ENCODE measurements at regions not wholly inside any gene's neighbourhood (a gene's known extent, or its start where the extent isn't known, plus 50 kb on each side); places are given as distances from the start of the nearest gene placed in this dataset.
A peak's percentile ranks its signal among the peaks of the same experiment; 100 is the strongest.
"Not testable (repeated sequence)": the region's sequence is repeated elsewhere in the genome, so short reads cannot be mapped to it uniquely, and the experiment has no call there.

DNA sequence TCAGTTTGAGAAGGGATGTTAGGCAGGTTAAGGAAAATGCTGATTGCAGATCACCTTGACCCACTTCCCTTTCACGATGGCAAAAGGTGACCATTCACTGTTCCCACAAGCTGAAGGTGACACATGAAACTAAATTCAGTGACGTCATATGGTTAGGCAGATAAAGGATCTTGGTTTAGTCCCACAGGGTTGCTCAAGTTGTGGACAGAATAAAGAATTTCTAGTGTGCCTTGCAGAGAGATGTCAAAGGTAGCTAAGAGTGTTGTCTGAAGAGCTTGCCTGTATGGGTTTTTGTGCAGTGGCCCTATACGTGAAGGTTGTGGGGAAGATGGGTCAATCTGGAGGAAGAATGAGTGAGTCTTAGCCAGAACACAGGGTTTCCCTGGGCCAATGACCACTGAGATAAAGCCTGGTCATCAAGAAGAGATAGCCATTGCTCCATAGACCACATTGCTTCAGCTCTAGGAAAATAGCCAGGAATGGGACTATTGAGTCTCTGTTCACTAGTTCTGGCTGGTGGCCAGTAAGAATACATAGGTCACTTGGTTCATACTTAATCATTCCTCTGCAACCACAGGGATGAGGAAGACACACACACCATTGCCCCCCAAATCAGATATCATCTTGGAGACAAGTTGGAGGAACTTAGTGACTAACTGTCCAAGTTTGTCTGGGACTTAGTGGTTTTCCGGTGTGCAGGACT lies 148.5 kb upstream of the ATXN1 start:
- DNase-seq, result no peak

DNA sequence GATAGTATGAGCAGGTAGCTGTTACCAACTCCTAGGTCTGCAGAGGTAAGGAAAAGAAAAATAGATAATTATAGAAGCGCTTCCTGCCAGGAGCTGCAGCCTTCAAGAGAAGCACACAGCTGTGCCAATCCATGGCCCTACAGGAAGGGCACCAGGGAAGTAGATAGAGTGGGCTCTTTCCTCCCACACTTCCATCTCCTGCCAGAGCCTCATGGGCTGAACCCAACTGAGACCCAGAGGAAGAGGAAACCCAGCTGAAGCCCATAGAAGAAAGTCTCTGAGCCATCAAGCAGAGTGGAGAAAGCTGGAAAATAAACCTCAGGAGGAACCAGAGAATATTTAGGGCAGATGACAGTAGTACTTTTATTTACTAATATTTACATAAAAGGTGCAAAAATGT lies 146.7 kb upstream of the ATXN1 start:
- DNase-seq, result no peak

DNA sequence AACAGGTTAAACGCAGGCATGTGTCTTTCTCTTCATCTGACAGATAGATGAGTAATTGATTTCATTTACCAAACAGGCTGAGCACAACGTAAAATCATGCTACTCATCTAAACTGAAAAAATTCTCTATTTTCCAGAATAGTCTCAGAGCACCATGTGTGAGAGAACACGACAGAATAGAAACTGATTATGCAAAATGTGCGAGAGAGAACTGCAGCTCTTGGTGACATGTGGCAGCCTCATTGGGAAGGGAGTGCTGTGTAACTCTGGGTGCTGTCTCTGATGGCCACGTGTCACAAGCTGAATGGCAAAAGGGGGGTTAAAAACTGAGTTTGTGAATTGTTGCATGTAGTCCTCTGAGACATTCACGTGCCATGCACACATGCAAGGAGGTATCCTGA lies 143.7 kb upstream of the ATXN1 start:
- DNase-seq, result no peak

DNA sequence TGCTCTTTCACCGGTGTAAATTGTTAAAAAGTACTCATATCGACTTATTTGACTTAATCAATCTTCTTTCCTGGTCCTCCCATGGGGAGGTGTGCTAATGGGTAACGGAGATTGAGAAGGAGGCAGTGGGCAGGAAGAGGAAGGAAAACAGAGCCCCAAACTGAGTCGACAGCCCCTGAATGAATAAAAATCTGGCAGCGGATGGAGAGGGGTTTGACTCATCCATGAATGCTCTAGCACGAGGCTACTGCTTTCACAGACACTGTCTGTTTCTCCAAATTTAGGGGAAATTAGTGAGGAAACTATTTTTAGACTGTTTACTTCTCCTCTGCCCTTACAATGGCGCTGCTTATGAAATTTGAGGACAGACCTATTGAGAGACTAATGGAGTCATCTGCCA lies 142.2 kb upstream of the ATXN1 start:
- DNase-seq, result peak in 4 of 51 donors; percentile 1 to 29 (median 10)

DNA sequence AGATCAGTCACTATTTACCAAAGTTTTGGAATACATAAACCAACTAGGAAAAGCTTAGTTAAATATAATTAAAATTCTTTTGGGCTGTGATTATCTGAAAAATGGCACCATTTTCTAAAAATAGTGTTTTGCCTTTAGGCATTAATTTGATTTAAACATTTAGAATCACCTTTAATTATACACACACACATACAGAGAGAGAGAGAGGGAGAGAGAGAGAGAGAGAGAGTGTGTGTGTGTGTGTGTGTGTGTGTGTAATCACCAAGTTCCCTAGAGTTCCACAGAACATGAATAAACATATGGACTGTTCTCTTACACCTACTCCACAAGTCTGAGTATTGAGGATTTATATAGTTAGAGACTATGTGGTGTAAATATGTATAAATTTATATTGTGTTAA lies 141.2 kb upstream of the ATXN1 start:
- no peak for DNase-seq

DNA sequence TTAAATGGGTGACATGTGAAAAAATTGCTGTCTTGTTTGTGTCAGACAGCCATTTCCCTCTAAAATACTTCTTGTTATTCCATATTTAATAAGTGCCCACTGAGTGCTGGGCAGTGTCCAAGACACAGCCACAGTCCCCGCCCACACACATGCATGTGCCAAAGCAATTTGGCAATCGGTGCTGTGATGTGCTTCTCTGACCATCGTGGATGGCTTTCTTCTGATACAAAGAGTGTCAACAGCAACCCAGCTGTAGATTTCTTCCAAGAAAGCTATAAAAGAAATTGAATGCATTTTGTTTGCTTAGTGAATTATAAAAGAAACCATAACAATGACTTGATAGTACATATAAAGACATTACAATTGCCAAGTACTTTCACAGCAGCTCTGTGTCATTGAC lies 140.5 kb upstream of the ATXN1 start:
- peak in 5 of 51 donors; percentile 1 to 2 (median 1) for DNase-seq

DNA sequence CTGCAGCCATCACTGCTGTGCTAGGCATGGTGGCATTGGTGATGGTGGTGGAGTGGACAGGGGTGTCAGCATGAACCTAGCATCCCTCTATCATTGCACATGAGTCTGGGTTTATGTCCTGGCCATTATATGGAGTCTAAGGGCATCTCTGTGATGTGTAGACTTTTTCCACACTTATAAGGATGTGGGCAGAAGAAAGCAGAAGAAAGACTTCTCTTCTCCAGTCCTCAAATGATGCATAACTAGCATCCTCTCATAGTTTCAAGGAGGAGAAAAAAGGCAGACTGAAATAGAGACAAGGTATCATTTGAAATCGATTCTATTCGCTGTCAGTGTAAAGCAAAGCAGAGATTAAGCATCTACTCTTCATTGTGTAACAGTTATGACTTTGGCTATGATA lies 140.0 kb upstream of the ATXN1 start:
- DNase-seq, result no peak

DNA sequence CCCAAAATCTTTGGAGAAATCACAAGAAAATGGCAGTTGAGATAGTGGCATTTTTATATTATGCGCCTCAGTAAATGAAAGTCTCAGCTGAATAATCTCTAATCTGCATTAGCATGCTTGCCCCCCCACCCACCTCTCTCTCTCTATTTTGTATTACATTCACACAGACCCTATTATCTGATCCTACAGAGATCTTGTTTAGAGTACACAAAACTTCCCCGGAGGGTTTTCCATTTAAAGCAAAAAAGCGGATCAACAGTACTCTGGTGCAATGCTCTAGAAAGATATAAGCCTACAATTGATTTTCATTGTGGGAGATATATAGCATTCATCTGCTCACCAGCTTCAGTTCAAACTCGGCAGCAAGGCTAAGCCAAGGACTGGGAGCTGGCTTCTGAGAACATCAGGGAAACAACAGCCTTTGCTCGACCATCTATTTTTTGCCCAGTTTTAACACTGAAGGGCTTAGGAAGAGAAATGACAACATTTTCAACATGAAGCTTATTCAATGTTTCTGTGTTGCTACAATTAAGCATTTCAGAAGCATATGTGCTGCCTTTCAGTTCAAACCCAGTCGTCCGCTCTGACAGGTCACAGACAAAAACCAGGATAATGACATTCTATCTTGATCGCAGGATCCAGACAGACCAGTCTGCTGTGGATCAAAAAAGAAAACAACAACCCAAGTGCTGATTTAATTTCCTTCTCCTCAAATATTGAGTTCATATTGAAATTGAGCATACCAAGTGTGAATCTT lies 137.6 kb upstream of the ATXN1 start:
- DNase-seq, result no peak

DNA sequence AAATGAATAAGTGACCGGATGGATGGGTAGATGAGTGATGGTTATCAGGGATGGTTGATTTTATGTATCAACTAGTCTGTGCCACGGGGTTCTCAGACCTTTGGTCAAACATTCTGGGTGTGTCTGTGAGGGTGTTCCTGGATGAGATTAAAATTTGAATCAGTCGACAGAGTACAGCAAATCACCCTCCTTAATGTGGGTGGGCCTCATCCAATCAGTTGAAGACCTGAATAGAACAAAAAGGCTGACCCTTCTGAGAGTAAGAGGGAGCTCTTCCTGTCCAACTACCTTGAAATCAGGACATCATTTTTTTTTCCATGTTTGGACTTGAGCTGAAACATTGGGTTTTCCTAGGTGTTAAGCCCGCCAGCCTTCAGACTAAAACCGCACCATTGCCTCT lies 136.4 kb upstream of the ATXN1 start:
- no peak for DNase-seq

DNA sequence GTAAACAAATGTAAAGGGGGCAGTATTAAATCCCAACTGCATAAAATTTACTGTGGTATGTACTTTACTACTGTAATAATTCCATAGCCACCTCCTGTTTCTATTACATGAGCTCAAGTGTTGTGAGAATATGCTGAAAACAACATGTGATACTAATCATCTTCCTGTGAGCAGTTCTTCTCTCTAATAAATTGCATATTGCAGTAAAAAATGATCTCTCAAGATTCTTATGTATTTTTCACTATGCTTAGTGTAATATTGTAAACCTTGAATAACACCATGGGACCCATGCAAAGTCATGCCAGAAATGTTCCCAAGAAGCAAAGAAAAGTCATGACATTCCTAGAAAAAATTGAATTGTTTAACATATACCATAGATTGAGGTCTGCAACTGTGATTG lies 133.0 kb upstream of the ATXN1 start:
- DNase-seq, result no peak

DNA sequence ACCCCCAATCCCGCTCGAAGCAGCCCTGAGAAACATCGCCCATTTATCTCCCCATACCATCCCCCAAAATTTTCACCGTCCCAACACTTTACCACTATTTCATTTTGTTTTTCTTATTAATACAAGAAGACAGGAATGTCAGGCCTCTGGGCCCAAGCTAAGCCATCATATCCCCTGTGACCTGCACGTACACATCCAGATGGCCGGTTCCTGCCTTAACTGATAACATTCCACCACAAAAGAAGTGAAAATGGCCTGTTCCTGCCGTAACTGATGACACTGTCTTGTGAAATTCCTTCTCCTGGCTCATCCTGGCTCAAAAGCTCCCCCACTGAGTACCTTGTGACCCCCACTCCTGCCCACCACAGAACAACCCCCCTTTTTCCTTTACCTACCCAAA lies 129.8 kb upstream of the ATXN1 start:
- DNase-seq, result not testable (repeated sequence)

DNA sequence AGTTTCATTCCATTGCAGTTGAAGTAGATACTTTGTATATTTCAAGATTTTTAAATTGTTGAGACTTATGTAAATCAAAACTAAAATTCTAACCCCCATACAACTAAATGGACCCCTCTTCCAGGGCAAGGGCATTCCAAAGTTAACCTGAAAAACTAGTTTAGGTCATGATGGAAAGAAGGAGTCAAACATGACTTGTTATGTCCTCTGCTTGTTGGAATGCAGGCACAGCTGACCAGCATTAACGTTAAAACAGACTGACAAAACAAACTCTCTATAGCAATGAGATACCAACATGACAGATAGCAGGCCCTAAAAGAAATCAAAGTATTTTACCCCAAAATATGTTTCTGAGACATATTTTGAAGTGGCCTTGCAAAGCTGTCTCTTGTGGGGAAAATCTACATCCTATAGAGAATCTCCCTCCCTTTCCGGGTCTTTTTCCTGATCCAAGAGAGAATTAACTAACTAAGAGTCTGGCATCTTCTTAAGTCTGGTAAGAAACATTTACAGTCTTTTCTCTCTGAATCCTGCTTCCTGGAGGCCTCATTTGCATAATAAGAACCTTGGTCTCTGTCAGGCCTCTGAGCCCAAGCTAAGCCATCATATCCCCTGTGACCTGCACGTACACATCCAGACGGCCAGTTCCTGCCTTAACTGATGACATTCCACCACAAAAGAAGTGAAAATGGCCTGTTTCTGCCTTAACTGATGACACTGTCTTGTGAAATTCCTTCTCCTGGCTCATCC lies 124.3 kb upstream of the ATXN1 start:
- no peak for DNase-seq

DNA sequence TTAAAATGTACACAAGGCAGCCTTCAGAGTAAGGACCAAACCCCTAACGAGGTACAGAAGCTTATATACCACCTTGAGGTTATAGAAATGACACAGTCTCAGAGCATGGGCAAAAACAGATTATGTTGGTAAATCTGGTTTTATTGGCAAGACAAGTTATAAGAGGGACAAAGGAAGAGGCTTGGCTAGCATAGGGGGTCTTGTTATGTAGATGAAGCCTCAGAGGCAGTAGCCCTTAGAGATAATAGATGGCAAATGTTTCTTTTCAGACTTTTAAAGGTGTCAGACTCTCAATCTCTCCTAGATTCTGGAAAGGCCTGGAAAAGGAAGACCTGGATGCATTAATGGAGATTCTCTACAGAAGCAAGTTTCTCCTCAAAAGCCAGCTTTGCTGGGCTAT lies 123.3 kb upstream of the ATXN1 start:
- no peak for DNase-seq

DNA sequence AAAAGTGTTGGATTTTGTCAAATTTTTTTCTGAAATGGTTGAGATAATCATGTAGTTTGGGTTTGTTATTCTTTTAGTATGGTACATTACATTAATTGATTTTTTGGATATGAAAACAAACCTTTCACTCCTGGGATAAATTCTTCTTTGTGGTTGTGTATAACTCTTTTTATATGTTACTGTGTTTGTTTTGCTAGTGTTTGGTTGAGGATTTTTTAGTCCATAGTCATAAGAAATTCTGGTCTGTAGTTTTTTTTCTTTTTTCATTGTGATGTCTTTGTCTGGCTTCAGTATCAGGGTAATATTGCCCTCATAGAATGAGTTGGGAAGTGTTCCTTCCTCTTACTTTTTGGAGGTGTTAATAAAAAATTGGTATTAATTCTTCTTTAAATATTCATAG lies 122.2 kb upstream of the ATXN1 start:
- DNase-seq, result no peak

DNA sequence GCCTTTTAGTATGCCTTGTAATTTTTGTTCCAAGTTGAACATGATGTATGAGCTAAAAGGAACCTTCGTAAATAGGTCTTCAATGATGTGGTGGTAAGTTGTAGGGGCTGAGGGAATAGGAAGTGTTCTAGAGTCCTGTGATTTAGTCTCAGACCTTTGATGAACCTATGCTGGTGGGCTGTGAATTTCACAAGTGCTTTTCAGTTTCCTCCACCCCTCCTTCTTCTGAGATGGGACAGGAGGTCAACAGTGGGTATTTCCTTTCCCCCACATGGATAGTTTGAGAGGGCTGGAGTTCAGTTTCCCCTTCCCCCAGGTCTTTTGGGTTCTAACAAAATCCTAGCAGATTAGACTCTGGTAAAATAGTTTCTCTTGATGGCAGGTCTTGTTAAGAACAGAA lies 121.0 kb upstream of the ATXN1 start:
- no peak for DNase-seq

DNA sequence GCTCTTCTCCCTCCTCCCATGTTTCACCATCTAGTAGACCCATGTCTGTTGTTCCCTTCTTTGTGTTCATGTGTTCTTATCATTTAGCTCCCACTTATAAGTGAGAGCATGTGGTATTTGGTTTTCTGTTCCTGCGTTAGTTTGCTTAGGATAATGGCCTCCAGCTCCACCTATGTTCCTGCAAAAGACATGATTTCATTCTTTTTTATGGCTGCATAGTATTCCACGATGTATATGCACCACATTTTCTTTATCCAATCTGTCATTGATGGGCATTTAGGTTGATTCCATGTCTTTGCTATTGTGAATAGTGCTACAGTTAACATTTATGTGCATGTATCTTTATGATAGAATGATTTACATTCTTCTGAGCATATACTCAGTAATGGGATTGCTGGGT lies 115.6 kb upstream of the ATXN1 start:
- not testable (repeated sequence) for DNase-seq

DNA sequence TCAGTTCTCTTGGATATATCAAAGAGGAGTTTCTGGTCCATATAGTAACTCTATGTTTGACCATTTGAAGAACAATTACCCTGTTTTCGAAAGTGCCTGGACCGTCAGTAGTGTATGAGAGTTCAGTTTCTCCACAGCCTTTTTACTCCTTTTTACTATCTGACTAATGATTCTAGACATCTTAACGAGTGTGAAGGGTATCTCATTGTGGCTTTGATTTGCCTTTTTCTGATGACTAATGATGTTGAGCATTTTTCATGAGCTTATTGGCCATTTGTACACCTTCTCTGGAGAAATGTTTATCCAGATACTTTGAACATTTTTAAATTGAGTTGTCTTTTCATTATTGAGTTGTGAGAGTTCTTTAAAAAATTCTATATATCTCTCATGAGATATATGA lies 114.9 kb upstream of the ATXN1 start:
- no peak for DNase-seq

DNA sequence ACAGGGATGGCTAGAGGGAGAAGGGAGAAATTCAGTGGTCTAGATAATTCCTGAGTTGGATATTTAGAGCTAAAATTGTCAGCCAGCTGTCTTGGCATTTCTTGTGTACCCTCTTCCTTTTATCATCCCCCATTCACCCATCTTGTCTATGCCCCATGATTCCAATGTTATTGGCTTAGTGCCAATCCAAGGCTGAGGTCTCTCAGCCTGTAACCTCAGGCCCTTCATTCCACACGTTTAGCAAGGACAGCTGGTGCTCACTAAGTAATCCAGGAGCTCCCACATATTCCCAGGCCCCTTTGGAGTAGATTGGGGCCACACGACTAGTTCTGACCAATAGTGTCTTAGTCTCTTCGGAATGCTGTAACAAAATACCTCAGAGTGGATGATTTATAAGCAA lies 112.4 kb upstream of the ATXN1 start:
- DNase-seq, result no peak

DNA sequence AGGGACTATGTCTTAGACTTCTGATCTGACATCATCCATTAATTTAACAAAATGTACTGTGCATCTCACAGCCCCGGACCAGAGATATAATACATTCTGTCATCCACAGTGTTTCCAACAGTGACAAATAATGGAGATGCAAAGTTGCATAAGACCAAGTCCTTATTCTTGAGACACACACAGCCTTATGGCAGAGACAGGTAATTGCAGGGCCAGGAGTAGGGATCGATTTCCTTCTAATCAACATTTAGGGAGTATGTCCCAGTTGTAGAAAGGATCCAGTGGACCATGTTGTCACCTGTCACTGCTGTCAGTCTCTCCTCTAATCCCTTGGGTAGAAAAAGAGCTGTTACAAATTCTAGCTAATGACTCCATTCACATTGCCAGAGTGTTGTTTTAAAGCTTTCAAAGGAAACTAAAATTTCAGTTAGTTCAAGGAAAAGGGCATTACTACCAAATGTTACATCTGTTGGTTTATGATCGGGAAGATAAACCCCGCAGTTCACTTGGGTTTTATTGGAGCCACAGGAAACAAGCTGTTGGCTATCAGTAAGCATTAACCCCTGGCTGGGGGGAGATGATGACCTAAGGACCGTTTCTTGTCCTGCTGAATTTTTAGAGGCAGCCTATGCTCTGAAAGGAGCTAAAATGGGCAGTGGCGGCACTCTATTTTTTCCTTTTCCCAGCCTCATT lies 111.4 kb upstream of the ATXN1 start:
- no peak for DNase-seq

DNA sequence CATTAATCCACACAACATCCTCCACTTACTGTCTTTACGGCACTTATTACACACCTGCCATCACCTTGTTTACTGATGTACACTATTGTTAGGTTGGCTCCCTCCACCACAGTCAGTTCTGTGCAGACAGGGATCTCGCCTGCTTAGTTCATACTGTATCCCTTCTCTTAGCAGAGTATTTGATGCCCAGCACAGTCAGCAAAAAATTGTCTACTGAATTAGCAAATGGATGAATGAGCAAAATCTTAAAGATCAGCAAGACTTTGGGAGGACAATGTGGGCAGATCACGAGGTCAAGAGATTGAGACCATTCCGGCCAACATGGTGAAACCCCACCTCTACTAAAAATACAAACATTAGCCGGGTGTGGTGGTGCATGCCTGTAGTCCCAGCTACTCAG lies 109.8 kb upstream of the ATXN1 start:
- no peak for DNase-seq

DNA sequence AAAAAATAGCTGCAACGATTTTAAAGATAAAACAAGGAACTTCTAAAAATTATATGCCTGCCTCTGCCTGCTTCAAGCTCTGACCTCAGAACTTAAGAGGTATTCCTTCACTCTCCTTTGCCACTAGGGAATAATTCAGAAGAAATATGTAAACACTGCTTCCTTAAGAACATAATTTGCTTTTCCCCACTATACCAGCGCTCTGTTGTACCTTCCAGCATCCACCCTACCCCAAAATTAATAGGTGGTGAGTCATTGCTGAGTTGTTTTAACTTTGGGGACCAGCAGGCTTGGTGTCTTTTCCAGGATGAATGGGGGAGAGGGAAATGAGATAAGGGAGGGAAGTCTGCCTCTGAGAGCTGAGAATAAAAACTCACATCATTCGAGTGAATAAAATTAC lies 107.7 kb upstream of the ATXN1 start:
- no peak for DNase-seq

DNA sequence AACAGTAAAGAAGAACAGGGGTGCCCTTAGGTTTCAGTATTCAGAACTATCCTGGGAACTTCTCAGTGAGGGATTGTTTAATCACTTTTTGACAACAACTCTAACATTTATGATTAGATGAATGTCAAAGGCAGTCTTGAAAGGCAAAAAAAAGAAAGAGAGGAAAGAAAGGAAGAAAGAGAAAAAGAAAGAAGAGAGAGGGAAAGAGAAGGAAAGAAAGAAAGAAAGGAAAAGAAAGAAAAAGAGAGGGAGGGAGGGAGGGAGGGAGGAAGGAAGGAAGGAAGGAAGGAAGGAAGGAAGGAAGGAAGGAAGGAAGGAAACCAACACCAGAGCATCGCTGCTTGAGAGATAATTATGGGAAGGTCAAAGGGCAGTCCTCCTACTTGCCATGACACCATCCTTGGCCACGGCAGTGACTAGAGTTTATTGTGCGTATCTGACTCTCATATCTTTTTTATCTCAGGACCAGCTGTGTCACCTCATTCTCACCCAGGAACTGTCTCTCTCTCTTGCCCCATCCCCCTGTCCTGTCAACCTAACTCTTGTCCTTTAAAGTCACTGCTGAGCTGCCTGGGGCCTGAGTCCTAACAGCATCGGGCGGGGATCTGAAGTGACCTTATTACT lies 96.8 kb upstream of the ATXN1 start:
- no peak for DNase-seq
